ENCODE measurements at regions not wholly inside any gene's neighbourhood (a gene's known extent, or its start where the extent isn't known, plus 50 kb on each side); places are given as distances from the start of the nearest gene placed in this dataset.

- FAIRE-seq = no peak
Measured at GRCh38 chr2:163812926-163813520, 77.2 kb upstream of the FIGN start.

GRCh38 chr2:163808406-163808805, 72.6 kb upstream of the FIGN start:
- no peak for FAIRE-seq

- no peak for FAIRE-seq
Measured at GRCh38 chr2:163802284-163802683, 66.5 kb upstream of the FIGN start.

GRCh38 chr2:163801486-163801885, 65.7 kb upstream of the FIGN start:
- FAIRE-seq = no peak

- FAIRE-seq = no peak
Measured at GRCh38 chr2:163800951-163801381, 65.2 kb upstream of the FIGN start.

GRCh38 chr2:163799807-163800206, 64.0 kb upstream of the FIGN start:
- FAIRE-seq = no peak

GRCh38 chr2:163794635-163795034, 58.8 kb upstream of the FIGN start:
- no peak for FAIRE-seq
